ENCODE measurements at regions not wholly inside any gene's neighbourhood (a gene's known extent, or its start where the extent isn't known, plus 50 kb on each side); places are given as distances from the start of the nearest gene placed in this dataset.

- no peak for TF ChIP-seq MEIS1 (CRISPR knock-in tag; IDR thresholded peaks at IDR 0.05; ENCODE audit: borderline replicate concordance)
- TF ChIP-seq ZNF530 (CRISPR knock-in tag; IDR thresholded peaks at IDR 0.05; ENCODE audit: low read depth) = no peak
- TF ChIP-seq ZNF513 (CRISPR knock-in tag; conservative IDR thresholded peaks at IDR 0.05) = no peak
- no peak for TF ChIP-seq ZNF274 (CRISPR knock-in tag; IDR thresholded peaks at IDR 0.05)
- TF ChIP-seq EP300 (IDR thresholded peaks at IDR 0.05; ENCODE audit: low read depth in 2 of 2, low read length in 2 of 2) = no peak
- TF ChIP-seq EP300 (CRISPR knock-in tag; IDR thresholded peaks at IDR 0.05; ENCODE audit: borderline replicate concordance) = no peak
- TF ChIP-seq ZFP36 (IDR thresholded peaks at IDR 0.05; ENCODE audit: borderline replicate concordance, low read depth, low read length, partially characterized antibody) = no peak
- no peak for TF ChIP-seq ZNF670 (CRISPR knock-in tag; IDR thresholded peaks at IDR 0.05; ENCODE audit: borderline replicate concordance)
These were observed 70.1 kb downstream of the C1QL2 start for GRCh38 chr2:119088416-119088815.

Data from HepG2 (cell line).